Neuron (in vitro differentiated cells): ENCODE measurements at regions not wholly inside any gene's neighbourhood (a gene's known extent, or its start where the extent isn't known, plus 50 kb on each side); places are given as distances from the start of the nearest gene placed in this dataset.

ENCODE experiments used
- H2AFZ ChIP-seq: one replicate; pipeline ENCODE4 v1.6.1; 2013; ENCODE audit warnings: low read depth, mild to moderate bottlenecking, inconsistent platforms, low read length, moderate library complexity
- H3K27me3 ChIP-seq: one replicate; pipeline ENCODE4 v1.6.1; 2013; ENCODE audit warnings: low read length; ENCODE audit not compliant: insufficient read depth
- H3K36me3 ChIP-seq: one replicate; pipeline ENCODE4 v1.6.1; 2013; ENCODE audit warnings: low read length; ENCODE audit not compliant: insufficient read depth
- H3K4me1 ChIP-seq: one replicate; pipeline ENCODE4 v1.6.1; 2013; ENCODE audit warnings: low read length; ENCODE audit not compliant: insufficient read depth
- H3K4me3 ChIP-seq: 2 replicates; pipeline ENCODE4 v1.5.1; 2013; ENCODE audit warnings: mild to moderate bottlenecking, low read length, moderate library complexity
- H3K9me3 ChIP-seq: one replicate; pipeline ENCODE4 v1.6.1; 2013; ENCODE audit warnings: low read length

DNA sequence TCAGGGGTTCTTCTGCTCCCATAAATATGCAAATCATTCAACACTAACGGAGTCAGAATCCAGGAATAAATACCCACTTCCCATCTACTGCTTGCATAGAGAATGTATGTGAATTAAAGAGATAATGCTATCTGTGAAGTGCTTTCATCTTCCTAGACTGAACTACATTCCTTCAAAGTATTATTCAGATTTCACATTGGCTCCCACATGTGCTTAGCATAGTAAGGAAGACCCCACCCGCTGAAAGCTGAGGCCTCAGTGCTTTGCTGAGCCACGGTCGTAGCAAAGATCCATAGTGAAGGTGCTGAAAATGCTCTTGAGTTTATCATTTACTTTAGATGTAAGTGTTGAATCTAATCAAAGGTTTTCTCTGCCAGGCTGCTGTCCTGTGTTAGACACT, 97.0 kb upstream of the SPACA1 start:
- Histone ChIP-seq H3K9me3 (no peaks in the 10 kb centered on the region), H3K4me3 (no peak overlapping the region), H3K27me3 (no peaks in the 10 kb centered on the region), H3K36me3 (no peaks in the 10 kb centered on the region), H2AFZ (no peak overlapping the region), H3K4me1 (peaks cover 4% of the 10 kb centered on the region)

DNA sequence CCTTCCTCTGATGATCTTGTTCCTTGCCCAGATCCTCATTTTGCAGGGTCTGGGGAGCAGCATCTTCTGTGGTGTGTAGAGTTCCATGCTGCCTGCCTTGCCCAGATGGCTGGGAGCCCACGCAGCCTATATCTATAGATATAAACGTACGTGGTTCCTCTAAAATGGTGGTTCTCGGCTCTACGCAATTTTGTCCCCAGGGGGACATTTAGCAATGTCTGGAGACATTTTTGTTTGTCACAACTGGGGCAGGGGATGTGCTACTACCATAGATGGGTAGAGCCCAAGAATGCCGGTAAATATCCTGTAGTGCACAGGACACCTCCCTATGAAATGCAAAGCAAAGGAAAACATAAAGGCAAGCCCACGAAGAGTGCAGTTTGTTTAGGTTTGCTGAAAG, 98.4 kb upstream of the SPACA1 start:
- no peaks in the 10 kb centered on the region for H3K9me3 ChIP-seq
- peaks cover 13% of the 10 kb centered on the region for H3K4me1 ChIP-seq
- H3K36me3 ChIP-seq: no peaks in the 10 kb centered on the region
- no peaks in the 10 kb centered on the region for H3K27me3 ChIP-seq
- no peak overlapping the region for H3K4me3 ChIP-seq
- no peak overlapping the region for H2AFZ ChIP-seq

DNA sequence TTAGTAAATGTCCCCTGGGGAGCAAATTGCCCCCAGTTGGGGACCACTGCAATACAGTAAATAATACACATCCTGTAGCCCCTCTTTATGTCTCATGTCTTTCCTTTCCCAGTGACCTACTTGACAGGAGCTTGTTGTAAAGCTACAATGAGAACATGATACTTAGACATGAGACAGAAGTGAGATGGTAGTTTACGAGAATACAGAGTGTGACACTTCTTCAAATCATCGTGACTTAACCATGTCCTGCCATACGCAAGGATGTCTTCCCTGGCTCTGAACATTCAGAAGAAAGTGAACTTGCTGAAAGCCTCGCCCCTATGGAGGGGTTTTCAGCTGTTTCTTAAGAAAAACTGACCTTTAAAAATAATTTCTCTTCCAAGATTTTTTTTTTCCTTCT, 101.0 kb upstream of the SPACA1 start:
- H3K4me3 ChIP-seq: no peak overlapping the region
- H2AFZ ChIP-seq: no peak overlapping the region
- no peaks in the 10 kb centered on the region for H3K36me3 ChIP-seq
- H3K27me3 ChIP-seq: no peaks in the 10 kb centered on the region
- peaks cover 12% of the 10 kb centered on the region for H3K4me1 ChIP-seq
- H3K9me3 ChIP-seq: no peaks in the 10 kb centered on the region

DNA sequence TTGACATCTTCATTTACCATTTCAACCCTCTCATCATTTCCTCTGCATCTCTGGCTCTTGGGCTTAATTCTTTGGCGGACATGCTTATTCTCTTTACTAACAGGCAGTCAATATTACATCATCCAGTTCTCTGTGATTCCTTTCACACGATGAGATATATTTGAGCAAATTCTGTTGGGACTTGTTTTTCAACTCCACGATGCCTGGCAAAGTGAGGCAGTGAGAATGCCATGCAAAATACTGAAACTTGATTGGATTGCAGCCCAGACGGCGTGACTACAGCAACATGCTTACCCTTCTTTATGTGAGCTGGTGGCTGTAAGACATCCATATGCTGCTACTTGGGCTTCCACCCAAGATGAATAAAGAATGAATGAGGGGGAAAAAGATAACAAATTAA, 101.7 kb upstream of the SPACA1 start:
- H3K4me3 ChIP-seq: no peak overlapping the region

DNA sequence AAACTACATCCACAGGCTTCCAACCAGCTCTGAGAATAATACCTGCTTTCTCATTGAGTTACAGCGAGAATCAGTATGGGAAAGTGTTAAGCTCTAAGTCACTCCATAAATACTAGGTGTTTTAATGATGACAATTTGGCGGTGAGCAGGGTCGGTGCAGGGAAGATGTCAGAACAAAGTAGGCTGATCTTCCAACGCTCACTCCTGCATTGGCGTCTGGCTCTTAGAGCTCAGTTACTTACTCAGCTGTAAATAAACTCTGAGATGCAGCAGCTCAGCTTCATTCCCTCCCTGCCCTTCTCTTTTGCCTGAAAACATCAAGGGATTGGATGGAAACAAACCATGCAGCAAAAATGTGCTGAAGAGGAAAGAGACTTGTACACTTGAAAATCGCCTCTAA, 102.5 kb upstream of the SPACA1 start:
- Histone ChIP-seq H2AFZ (peak overlapping the region; percentile 19), H3K4me1 (peaks cover 9% of the 10 kb centered on the region), H3K27me3 (no peaks in the 10 kb centered on the region), H3K4me3 (no peak overlapping the region), H3K9me3 (no peaks in the 10 kb centered on the region), H3K36me3 (no peaks in the 10 kb centered on the region)

More for the DNA sequence above, 101.7 kb upstream of the SPACA1 start:
- Histone ChIP-seq H3K36me3 (no peaks in the 10 kb centered on the region), H2AFZ (no peak overlapping the region), H3K27me3 (no peaks in the 10 kb centered on the region), H3K4me1 (peaks cover 9% of the 10 kb centered on the region), H3K9me3 (no peaks in the 10 kb centered on the region)

DNA sequence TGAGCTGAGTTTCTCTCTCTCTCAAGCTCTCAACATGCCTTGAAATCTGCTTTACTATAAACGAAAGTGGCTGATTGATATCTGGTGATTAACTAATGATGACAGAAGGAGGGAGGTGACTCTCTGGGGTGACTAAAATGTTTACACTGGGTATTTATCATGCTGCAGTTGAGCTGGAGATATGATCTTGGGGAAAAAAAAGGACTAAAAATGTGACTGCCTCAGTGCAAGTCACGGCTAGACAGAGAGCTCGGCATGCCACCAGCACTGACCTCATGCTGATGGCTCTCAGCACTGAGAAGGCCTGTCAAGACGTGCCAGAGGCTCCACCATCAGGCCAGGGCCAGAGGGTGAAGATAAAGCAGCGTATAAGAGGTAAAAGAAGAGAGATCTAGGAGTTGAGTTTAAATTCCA, 103.1 kb upstream of the SPACA1 start:
- Histone ChIP-seq H3K36me3 (no peaks in the 10 kb centered on the region), H2AFZ (peak overlapping the region; percentile 20), H3K4me1 (peaks cover 9% of the 10 kb centered on the region), H3K9me3 (no peaks in the 10 kb centered on the region), H3K4me3 (no peak overlapping the region), H3K27me3 (no peaks in the 10 kb centered on the region)

DNA sequence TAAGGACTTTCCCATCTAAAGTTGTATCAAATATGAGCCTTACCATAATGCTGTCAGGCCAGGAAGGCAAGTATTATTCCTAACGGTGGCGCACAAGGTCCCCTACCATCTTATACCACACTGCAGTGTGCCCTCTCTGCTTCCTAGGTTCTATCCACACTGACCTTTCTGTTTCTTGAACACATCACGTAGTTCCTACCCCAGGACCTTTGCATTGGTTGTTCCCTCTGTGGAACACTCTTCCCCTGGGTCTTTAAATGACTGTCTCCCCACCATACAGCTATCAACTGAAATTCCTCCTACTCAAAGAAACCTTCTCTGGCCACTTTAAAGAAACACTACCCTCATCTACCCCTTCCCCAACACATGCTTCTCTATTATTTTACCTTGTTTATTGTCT, 104.5 kb upstream of the SPACA1 start:
- no peak overlapping the region for H3K4me3 ChIP-seq
- H2AFZ ChIP-seq: no peak overlapping the region
- H3K4me1 ChIP-seq: peaks cover 9% of the 10 kb centered on the region
- H3K27me3 ChIP-seq: no peaks in the 10 kb centered on the region
- H3K9me3 ChIP-seq: no peaks in the 10 kb centered on the region
- no peaks in the 10 kb centered on the region for H3K36me3 ChIP-seq

DNA sequence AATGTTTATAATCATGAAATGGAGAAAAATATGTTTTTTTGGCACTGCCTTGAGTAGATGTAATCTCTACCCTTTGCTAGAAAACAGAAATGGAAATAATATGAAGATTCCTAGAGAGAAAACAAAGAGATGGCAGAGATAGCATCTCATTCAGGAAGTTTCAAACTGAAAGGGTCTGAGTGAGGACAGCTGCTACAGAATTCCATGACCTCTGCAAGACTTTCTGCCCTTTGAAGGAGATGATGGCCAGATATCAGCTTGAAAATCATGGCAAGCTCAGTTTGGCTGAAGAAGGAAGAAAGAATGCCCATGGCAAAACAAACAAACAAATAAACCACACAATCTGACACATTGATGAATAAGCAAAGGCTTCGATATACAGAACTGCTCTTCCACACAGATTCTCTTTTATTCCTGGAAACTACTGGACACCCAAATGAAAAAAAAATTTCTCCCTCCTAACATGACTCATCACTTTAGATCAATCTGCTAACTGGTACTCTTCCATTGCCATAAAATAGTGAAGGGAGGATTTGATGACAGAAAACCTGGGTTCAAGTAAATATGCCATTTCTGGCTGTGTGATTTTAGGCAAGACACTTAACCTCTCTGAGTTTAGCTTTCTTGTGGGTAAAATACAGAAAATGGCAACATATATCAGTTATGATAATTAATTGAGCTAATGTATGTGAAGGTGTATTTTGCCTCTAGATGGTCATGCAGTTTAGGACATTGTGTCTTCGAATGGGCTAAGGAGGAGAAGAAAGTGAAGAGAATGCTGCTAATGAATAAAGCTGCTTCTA, 105.9 kb upstream of the SPACA1 start:
- H3K9me3 ChIP-seq: no peaks in the 10 kb centered on the region
- peaks cover 9% of the 10 kb centered on the region for H3K4me1 ChIP-seq
- no peaks in the 10 kb centered on the region for H3K36me3 ChIP-seq
- no peak overlapping the region for H3K4me3 ChIP-seq
- no peaks in the 10 kb centered on the region for H3K27me3 ChIP-seq
- H2AFZ ChIP-seq: no peak overlapping the region

DNA sequence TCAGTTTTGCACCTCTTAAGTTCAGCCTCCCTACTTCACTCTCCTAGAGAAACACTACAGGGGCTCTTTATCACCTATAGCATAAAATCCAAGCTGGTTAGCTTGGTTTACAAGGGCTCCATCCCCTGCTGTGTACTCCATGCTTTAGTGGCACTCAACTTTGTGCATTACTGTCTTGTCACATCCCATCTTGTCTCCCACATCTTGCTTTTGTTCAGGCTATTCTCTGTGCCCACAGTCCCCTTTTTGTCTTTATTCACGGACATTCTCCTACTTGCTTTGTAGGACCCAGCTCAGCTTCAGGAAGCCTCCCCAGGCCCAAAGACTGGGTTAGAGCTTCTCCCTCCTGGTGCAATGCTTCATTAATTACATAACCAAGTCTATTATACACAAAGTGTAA, 107.9 kb upstream of the SPACA1 start:
- Histone ChIP-seq H3K9me3 (no peaks in the 10 kb centered on the region), H3K4me3 (no peak overlapping the region), H3K27me3 (no peaks in the 10 kb centered on the region), H3K4me1 (peaks cover 4% of the 10 kb centered on the region), H3K36me3 (no peaks in the 10 kb centered on the region), H2AFZ (no peak overlapping the region)

DNA sequence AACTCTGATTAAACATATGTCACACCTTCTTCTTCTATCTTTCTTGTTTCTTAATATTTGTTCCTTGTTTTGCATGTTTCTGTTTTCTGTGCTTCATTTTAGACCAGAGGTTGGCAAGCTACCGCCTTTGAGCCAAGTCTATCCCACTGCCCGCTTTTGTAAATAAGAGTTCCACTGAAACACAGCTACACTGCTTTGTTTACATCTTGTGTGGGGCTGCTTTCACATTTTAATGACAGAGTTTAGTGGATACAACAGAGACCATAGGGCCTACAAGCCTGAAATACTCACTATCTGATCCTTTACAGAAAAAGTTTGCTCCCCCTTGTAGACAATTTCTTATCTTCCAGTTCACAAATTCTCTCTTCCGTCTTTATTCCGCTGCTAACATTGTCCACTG, 109.4 kb upstream of the SPACA1 start:
- Histone ChIP-seq H3K9me3 (no peaks in the 10 kb centered on the region), H2AFZ (no peak overlapping the region), H3K4me1 (no peaks in the 10 kb centered on the region), H3K27me3 (no peaks in the 10 kb centered on the region), H3K4me3 (no peak overlapping the region), H3K36me3 (no peaks in the 10 kb centered on the region)

DNA sequence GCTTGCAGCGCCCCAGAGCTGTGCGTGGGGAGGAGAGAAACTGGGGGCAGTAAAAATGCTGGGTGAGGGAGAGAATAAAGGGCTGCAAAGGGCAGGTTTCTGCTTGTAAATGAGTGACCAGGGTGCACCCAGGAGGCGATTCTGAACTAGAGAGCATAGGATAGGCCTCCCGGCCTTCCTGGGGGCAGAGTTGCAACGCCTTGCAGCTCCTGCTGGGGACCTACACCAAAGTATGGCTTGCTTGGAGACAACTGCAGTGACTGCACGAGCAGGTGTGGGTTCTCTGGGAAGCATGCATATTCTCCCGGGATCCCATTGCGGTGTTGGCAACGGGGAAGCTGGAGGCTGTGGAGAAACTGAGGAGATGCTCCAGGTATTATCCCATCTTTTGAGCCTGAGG, 111.6 kb upstream of the SPACA1 start:
- no peak overlapping the region for H2AFZ ChIP-seq
- no peaks in the 10 kb centered on the region for H3K4me1 ChIP-seq
- no peaks in the 10 kb centered on the region for H3K36me3 ChIP-seq
- H3K27me3 ChIP-seq: peaks cover 3% of the 10 kb centered on the region
- H3K4me3 ChIP-seq: no peak overlapping the region
- no peaks in the 10 kb centered on the region for H3K9me3 ChIP-seq

DNA sequence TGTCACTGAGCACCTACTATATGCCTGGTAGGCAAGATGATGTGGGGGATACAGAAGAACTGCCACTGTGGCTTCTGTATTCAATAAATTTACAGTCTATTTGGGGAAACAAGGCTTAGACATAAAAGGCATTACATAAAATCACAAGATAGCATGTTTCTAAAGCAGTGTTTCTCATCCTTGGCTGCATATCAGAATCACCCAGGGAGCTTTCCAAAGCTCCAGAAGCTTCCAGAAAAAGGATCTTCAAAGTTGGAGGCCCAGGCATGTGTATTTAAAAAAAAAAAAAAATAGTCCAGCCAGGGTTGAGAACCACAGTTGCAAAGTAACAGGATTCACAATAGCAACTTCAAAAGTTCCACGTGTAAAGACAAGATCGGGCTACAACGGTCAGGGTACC, 112.4 kb upstream of the SPACA1 start:
- H3K9me3 ChIP-seq: no peaks in the 10 kb centered on the region
- H2AFZ ChIP-seq: no peak overlapping the region
- H3K27me3 ChIP-seq: peaks cover 3% of the 10 kb centered on the region
- H3K4me1 ChIP-seq: peaks cover 2% of the 10 kb centered on the region
- no peak overlapping the region for H3K4me3 ChIP-seq
- H3K36me3 ChIP-seq: no peaks in the 10 kb centered on the region

DNA sequence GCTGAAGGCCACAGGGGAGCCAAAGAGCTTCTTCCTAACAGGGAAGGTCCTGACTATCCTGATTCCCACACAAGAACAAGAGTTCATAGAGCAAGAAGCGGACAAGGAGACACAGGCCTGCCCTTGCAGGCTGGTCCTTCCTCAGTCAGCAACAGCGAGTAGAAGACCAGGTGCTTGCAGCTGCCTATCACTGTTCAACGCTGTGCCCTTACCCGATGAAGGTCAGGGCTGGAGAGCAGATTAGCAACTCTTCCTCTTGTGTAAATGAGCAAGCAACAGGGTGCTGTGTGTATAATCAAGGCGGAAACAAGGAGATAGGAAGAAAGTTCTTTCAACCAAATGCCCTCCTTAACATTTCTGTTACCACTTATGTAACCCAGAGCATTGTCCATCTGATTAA, 115.3 kb upstream of the SPACA1 start:
- H3K36me3 ChIP-seq: no peaks in the 10 kb centered on the region
- peaks cover 8% of the 10 kb centered on the region for H3K4me1 ChIP-seq
- H2AFZ ChIP-seq: no peak overlapping the region
- H3K4me3 ChIP-seq: no peak overlapping the region
- H3K27me3 ChIP-seq: peaks cover 3% of the 10 kb centered on the region
- no peaks in the 10 kb centered on the region for H3K9me3 ChIP-seq

DNA sequence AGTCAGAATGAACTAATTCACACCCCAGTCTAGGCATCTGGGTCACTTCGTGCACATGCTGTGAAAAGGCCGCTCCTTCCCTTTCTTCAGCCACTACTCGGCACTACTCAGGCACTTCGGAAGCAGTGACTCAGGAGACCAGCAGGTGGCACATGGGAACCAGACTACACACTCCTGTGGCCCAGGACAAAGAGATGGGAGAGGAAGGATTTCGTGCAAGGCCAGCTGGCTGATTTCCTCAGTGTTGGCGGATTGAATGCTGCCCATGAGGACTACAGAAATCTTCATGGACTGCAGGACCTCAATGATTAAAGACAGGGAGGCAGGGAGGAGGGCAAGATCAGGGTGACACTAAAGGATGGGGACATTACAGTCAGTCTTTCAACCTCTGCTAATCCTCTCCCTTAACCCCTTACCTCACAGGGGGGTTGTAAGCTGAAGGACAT, 117.8 kb upstream of the SPACA1 start:
- Histone ChIP-seq H3K9me3 (no peaks in the 10 kb centered on the region), H3K4me3 (no peak overlapping the region), H3K4me1 (peaks cover 8% of the 10 kb centered on the region), H3K27me3 (peaks cover 3% of the 10 kb centered on the region), H3K36me3 (no peaks in the 10 kb centered on the region), H2AFZ (no peak overlapping the region)
